HG03558 (cell line): ENCODE measurements at regions not wholly inside any gene's neighbourhood (a gene's known extent, or its start where the extent isn't known, plus 50 kb on each side); places are given as distances from the start of the nearest gene placed in this dataset.

Experiments used
- ATAC-seq: cut with Tn5 transposase; IDR thresholded peaks from one replicate; pipeline ENCODE4 v1.9.1; 2021; ENCODE audit warnings: moderate number of reproducible peaks; ENCODE audit not compliant: unreplicated experiment; ENCODE audit errors: extremely low read depth

- ATAC-seq: no peak
Measured at GRCh38 chr2:150872756-150873395, 385.4 kb upstream of the RND3 start.

DNA sequence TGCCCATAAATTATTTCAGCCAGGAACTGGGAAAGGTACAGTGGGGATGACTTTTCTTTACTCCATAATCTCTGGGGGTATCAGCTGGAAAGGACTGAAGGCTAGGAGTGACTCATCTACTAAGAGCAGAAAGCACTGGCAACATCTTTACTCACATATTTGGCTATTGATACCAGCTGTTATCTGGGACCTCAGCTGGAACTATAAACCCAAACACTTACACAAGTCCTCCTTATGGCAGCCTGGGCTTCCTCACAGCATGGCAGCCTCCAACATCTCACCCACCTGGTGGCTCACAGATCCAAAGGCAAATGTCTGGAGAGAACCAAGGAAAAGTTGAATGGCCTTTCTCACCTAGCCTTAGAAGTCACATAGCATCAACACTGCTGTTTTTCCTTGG lies 379.0 kb upstream of the RND3 start:
- ATAC-seq: no peak

- ATAC-seq: no peak
Measured at GRCh38 chr2:150863691-150864090, 376.2 kb upstream of the RND3 start.

- ATAC-seq: no peak
Measured at GRCh38 chr2:150860301-150860700, 372.8 kb upstream of the RND3 start.

- ATAC-seq: no peak
Measured at GRCh38 chr2:150859877-150860276, 372.4 kb upstream of the RND3 start.

- ATAC-seq: no peak
Measured at GRCh38 chr2:150859162-150859561, 371.7 kb upstream of the RND3 start.

DNA sequence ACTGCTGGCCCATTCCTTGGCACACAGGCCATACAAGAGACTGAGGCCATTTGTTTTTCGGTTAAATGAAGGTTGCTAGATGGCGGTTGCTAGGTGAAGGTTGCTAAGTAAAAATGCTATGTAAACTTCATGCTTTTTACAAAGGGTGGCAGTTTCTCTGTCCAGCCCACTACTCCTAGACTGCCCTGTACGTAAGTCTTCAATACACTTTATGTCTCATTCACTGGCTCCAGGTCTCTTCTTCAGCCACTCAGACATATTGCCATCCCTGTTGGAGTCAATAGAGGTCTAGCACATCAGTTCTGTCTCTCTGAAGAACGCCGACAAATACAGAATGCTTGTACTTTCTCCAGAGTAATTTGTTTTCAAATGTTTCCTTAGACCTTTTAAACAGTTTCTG lies 370.9 kb upstream of the RND3 start:
- no peak for ATAC-seq

DNA sequence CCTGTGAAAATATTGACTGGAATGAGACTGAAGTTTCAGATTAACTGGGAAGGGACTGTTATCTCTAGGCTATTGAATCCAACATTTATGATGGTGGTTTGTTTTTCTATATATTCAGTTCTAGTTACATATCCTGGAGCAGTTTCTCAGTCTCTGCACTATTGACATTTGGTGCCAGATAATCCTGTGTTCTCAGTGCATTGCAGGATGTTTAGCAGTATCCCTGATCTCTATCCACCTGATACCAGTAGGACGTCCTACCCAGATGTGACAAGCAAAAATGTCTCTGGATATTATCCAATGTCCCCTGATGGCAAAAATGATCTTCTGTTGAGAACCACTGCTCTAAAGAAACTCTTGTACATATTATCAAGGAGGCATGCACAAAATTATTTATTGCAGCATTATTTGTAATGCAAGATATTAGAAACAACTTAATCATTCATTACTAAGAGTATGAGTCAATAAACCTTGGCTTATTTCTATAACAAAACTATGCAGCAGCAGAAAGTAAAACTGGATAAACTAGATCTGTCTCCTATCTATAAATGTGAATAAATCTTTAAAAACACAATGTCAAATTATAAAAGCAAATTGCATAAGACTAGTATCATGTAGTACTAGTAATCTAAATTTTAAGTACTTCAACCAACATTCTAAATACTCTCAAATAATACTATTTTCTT lies 369.3 kb upstream of the RND3 start:
- no peak for ATAC-seq

GRCh38 chr2:150853263-150853662 lies 365.8 kb upstream of the RND3 start:
- ATAC-seq: no peak

- no peak for ATAC-seq
Measured at GRCh38 chr2:150850641-150851040, 363.2 kb upstream of the RND3 start.

DNA sequence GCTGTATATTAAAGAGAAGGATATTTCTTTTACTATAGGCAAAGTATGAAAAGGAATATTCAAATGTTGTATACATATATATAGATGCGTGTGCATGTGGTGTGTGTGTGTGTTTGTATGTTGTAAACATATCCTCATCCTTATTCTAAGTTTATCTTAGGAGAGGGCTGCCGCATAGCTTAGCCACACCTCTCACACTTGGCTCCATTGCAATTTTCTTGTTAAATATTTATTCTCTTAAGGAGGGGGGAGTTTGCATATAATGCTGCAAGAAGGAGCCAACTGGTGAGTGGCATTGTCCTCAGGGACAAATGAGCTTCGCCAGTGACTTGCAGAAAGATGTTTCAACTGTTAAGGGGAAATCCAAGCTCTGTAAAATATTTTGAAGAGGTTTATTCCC lies 360.1 kb upstream of the RND3 start:
- no peak for ATAC-seq

GRCh38 chr2:150846691-150847090 lies 359.2 kb upstream of the RND3 start:
- no peak for ATAC-seq

DNA sequence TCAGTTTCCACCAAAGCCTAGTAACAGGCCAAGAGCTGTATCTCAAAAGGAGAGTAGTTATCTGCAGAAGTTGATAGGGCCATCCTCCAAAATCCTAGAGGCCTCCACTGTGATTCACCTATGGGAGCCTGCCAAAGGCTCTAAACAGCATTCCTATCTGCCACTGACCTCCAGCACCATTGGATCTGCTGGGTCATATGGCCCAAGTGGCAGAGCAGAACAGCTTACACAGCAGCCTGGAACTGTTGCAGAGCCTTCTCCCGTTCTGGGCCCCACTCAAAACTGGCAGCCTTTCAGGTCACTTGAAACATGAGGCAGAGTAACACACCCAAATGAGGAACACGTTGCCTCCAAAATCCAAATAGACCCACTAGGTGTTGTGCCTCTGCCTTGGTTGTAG lies 345.2 kb upstream of the RND3 start:
- ATAC-seq: no peak

GRCh38 chr2:150824118-150824517 lies 336.7 kb upstream of the RND3 start:
- ATAC-seq: no peak

DNA sequence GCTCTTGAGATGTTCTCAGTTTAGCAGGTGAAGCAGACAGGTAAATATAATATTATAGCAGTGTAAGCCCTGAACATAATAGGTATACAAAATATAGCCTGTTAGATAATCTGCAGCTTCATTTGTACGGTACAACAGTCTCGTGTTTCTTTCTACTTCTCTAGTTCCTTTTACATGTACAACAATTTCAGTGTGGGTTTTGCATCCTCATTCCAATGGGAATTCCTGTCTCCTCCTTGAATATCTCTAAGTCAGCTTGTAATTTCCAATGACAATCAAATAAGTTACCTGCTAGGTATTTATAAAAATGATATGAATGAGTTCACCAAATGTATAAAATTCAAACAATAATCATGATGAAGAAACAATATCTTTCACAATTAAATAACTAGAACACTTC lies 330.0 kb upstream of the RND3 start:
- no peak for ATAC-seq

- ATAC-seq: no peak
Measured at GRCh38 chr2:150812664-150813367, 325.3 kb upstream of the RND3 start.

DNA sequence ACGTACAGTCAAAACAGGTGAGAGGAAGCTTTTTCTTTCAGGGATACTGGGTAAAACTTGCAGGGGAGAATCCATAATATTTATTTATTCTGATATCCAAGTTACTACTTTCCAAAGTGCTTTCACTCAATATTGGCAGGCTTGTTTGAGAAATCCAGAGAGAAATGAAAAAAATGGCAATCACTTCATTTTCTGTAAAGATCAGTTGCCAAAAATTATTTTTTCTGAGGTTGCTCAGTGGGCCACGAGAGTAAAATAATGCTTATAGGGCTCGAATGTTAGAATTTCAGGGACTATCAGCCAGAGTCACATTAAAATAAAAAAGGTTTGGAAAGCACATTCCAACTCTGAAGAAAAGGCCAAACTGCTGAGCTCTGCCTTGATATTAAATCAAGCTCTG lies 324.6 kb upstream of the RND3 start:
- no peak for ATAC-seq

DNA sequence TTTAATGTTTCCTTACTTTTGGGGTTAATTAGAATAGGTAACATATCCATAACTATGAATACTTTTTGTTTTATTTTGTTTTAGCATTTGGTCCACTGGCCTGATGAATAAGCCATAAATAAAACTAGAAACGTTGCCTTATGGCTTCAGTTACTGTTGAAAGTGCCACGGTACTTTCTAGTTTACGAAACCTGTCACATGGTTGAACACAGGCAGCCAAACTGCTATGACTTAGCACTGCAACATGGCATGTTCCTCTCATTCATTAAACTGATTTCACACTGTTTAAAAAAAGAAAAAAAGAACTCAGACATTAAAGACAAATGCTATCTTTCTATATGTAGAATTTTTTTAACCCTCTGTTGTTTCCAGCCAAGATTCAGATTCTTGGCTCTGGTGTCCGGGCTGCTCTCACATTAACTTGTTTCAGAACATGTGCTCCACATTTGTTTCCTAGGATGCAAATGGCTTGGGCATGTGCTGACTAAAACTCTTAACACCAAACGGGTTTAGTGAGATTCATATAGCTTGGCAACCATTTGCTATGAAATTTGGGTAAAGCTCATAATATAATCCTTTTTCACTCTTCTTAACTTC lies 323.9 kb upstream of the RND3 start:
- no peak for ATAC-seq

DNA sequence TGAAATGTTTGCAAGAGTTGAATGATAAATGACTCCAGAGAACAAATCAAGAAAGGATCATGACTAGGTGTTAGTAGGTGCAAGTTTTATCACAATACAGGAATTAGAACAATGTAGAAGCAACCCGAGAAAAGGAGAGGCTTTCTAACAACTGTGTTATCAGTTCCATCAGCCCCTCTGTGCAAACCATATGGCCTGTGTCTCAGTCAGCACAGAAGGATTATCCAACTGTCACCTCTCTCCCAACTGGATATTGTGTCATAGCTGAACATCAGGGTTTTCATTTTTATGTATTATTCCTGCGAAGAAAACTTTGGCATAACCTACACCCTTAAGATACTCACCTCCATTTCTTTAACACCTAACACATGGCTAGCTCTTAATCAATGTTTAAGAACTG lies 321.6 kb upstream of the RND3 start:
- ATAC-seq: no peak

- ATAC-seq: no peak
Measured at GRCh38 chr2:150806336-150806735, 318.9 kb upstream of the RND3 start.

GRCh38 chr2:150803689-150804398 lies 316.4 kb upstream of the RND3 start:
- ATAC-seq: no peak
